ENCODE measurements at regions not wholly inside any gene's neighbourhood (a gene's known extent, or its start where the extent isn't known, plus 50 kb on each side); places are given as distances from the start of the nearest gene placed in this dataset.

- no peaks in the 10 kb centered on the region for H3K36me3 ChIP-seq (ENCODE audit: control insufficient read depth, insufficient read depth, low read length)
- TF ChIP-seq CTCF (IDR thresholded peaks at IDR 0.05; ENCODE audit: insufficient read depth, low read length, poor library complexity, severe bottlenecking), result no peak
- H3K4me3 ChIP-seq (ENCODE audit: low read depth, low read length), result no peak overlapping the region
- no peaks in the 10 kb centered on the region for H3K27me3 ChIP-seq (ENCODE audit: control insufficient read depth, insufficient read depth, low read length)
- DNase-seq (ENCODE audit: low read depth), result peak; percentile 31
Measured at GRCh38 chr5:124906339-124907097, 160.1 kb upstream of the ZNF608 start.

DNA sequence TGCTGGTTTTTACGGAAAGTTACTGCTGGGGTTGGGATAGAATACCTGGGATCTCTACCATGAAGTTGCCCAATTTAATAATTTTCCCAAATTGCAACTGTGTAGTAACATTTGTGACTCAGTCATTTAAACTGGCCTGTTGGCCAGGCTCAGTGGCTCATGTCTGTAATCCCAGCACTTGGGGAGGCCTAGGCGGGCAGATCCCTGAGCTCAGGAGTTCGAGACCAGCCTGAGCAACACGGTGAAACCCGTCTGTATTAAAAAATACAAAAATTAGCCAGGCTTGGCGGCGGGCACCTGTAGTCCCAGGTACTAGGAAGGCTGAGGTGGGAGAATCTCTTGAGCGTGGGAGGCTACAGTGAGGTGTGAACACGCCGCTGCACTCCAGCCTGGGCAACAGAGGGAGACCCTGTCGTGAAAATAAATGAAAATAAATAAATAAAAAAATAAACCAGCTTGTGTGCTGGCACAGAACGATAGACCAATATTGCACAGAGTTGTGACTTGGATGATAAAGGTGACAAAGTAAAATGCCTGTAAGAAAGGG, 160.7 kb upstream of the ZNF608 start:
- TF ChIP-seq CTCF (IDR thresholded peaks at IDR 0.05; ENCODE audit: insufficient read depth, low read length, poor library complexity, severe bottlenecking), result no peak
- Histone ChIP-seq H3K27me3 (ENCODE audit: control insufficient read depth, insufficient read depth, low read length) (no peaks in the 10 kb centered on the region), H3K4me3 (ENCODE audit: low read depth, low read length) (no peak overlapping the region), H3K36me3 (ENCODE audit: control insufficient read depth, insufficient read depth, low read length) (no peaks in the 10 kb centered on the region)
- DNase-seq (ENCODE audit: low read depth), result no peak

GRCh38 chr5:124908581-124909451, 162.4 kb upstream of the ZNF608 start:
- peak; percentile 56 for DNase-seq (ENCODE audit: low read depth)
- TF ChIP-seq CTCF (IDR thresholded peaks at IDR 0.05; ENCODE audit: insufficient read depth, low read length, poor library complexity, severe bottlenecking), result no peak
- Histone ChIP-seq H3K36me3 (ENCODE audit: control insufficient read depth, insufficient read depth, low read length) (no peaks in the 10 kb centered on the region), H3K4me3 (ENCODE audit: low read depth, low read length) (no peak overlapping the region), H3K27me3 (ENCODE audit: control insufficient read depth, insufficient read depth, low read length) (no peaks in the 10 kb centered on the region)

GRCh38 chr5:124909734-124910133, 163.3 kb upstream of the ZNF608 start:
- H3K27me3 ChIP-seq (ENCODE audit: control insufficient read depth, insufficient read depth, low read length), result no peaks in the 10 kb centered on the region
- no peak for DNase-seq (ENCODE audit: low read depth)
- TF ChIP-seq CTCF (IDR thresholded peaks at IDR 0.05; ENCODE audit: insufficient read depth, low read length, poor library complexity, severe bottlenecking), result no peak
- H3K4me3 ChIP-seq (ENCODE audit: low read depth, low read length), result no peak overlapping the region
- H3K36me3 ChIP-seq (ENCODE audit: control insufficient read depth, insufficient read depth, low read length), result no peaks in the 10 kb centered on the region

GRCh38 chr5:124910354-124911016, 164.0 kb upstream of the ZNF608 start:
- no peak overlapping the region for H3K4me3 ChIP-seq (ENCODE audit: low read depth, low read length)
- no peaks in the 10 kb centered on the region for H3K27me3 ChIP-seq (ENCODE audit: control insufficient read depth, insufficient read depth, low read length)
- TF ChIP-seq CTCF (IDR thresholded peaks at IDR 0.05; ENCODE audit: insufficient read depth, low read length, poor library complexity, severe bottlenecking), result no peak
- no peaks in the 10 kb centered on the region for H3K36me3 ChIP-seq (ENCODE audit: control insufficient read depth, insufficient read depth, low read length)
- no peak for DNase-seq (ENCODE audit: low read depth)

All from kidney epithelial cell (primary cell).